ENCODE measurements at regions not wholly inside any gene's neighbourhood (a gene's known extent, or its start where the extent isn't known, plus 50 kb on each side); places are given as distances from the start of the nearest gene placed in this dataset.

DNA sequence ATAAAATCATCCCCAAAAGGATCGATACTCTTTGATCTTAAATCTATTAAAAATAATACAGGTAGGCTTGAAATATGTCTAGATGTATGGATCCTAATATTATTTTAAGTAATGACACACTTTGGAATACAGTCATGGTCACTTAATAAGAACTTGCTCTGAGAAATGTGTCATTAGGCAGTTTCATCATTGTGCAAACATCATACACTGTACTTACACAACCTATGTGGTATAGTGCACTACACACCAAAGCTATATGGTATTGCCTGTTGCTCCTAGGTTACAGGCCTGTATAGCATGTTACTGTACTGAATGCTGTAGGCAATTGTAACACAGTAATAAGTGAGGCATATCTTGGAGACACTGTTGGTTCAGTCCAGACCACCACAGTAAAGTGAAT lies 307.1 kb downstream of the RAP2B start:
- TF ChIP-seq, protein P1, sequence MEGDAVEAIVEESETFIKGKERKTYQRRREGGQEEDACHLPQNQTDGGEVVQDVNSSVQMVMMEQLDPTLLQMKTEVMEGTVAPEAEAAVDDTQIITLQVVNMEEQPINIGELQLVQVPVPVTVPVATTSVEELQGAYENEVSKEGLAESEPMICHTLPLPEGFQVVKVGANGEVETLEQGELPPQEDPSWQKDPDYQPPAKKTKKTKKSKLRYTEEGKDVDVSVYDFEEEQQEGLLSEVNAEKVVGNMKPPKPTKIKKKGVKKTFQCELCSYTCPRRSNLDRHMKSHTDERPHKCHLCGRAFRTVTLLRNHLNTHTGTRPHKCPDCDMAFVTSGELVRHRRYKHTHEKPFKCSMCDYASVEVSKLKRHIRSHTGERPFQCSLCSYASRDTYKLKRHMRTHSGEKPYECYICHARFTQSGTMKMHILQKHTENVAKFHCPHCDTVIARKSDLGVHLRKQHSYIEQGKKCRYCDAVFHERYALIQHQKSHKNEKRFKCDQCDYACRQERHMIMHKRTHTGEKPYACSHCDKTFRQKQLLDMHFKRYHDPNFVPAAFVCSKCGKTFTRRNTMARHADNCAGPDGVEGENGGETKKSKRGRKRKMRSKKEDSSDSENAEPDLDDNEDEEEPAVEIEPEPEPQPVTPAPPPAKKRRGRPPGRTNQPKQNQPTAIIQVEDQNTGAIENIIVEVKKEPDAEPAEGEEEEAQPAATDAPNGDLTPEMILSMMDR (IDR thresholded peaks at IDR 0.05), result no peak
- no peak for TF ChIP-seq POLR2A (IDR thresholded peaks at IDR 0.05)

All from adrenal gland (tissue), 5 donors.